Astrocyte of the cerebellum (primary cell): ENCODE measurements at regions not wholly inside any gene's neighbourhood (a gene's known extent, or its start where the extent isn't known, plus 50 kb on each side); places are given as distances from the start of the nearest gene placed in this dataset.

ENCODE experiments used
- DNase-seq: peaks from one replicate; pipeline ENCODE4 v3.0.0-alpha.2; 2011; ENCODE audit warnings: low read depth
- H3K4me3 ChIP-seq: 2 replicates; pipeline ENCODE4 v1.5.1; 2011; ENCODE audit warnings: mild to moderate bottlenecking, low read depth, low read length, moderate library complexity
- in situ Hi-C: cut with HindIII; loops from 2 replicates; pipeline ENCODE4 v1.10.0; 2017; ENCODE audit warnings: low sequenced_read_pairs
- TF ChIP-seq, protein P1 (sequence below): IDR thresholded peaks from 2 replicates; pipeline ENCODE4 v1.5.1; 2012; ENCODE audit warnings: low read length, low read depth, moderate library complexity, mild to moderate bottlenecking; ENCODE audit errors: missing control alignments

DNA sequence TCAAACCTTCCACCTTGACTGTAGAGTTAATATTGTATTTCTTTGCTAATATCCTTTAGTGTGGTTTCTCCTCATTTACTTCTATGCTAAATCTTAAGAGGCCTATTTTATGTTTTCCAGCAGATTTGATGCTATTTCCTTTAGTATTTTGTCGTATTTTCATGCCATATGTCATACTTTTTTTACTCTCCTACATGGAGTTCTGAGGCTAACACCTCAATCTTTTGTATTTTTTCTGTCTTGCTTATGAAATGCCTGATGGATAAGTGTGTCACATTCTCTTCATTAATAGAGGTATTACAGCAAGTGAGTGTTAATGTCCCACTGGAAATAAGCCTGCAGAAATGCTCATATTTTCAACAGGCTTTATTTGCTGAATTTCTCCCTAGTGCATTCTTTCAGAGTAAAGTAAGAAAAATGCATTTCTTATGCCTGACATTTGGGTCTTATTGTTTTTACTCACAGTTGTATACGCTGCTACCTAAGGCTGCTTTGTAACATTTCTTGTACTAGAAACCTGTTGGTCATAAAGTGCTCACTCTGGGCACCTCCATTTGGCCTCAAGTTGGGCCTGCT is 63.2 kb downstream of the DIPK2A start:
- H3K4me3 ChIP-seq, result no peak overlapping the region
- no peak for DNase-seq
- TF ChIP-seq, protein P1, sequence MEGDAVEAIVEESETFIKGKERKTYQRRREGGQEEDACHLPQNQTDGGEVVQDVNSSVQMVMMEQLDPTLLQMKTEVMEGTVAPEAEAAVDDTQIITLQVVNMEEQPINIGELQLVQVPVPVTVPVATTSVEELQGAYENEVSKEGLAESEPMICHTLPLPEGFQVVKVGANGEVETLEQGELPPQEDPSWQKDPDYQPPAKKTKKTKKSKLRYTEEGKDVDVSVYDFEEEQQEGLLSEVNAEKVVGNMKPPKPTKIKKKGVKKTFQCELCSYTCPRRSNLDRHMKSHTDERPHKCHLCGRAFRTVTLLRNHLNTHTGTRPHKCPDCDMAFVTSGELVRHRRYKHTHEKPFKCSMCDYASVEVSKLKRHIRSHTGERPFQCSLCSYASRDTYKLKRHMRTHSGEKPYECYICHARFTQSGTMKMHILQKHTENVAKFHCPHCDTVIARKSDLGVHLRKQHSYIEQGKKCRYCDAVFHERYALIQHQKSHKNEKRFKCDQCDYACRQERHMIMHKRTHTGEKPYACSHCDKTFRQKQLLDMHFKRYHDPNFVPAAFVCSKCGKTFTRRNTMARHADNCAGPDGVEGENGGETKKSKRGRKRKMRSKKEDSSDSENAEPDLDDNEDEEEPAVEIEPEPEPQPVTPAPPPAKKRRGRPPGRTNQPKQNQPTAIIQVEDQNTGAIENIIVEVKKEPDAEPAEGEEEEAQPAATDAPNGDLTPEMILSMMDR, result no peak
- in situ Hi-C loops, result no loop called here

DNA sequence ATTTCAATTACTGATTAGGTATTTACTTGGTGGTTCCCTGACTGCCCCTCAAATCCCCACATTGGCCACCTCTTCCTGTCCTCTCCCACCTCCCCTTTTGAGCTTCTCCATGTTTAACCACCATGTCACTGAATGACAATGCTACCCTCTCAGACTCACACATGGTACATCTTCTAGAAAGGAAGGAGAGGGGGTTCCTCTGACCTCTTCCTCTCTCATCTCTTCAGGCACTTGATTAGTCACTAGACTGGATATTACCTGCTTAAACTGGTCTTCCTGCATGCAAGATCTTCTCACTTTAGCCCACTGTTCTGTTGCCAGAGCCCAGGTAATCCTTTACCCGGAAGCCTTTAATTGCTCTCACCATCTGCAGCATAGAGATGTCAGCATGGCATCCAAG is 64.9 kb downstream of the DIPK2A start:
- in situ Hi-C loops, result no loop called here
- no peak for DNase-seq
- TF ChIP-seq, protein P1, result no peak
- no peak overlapping the region for H3K4me3 ChIP-seq

DNA sequence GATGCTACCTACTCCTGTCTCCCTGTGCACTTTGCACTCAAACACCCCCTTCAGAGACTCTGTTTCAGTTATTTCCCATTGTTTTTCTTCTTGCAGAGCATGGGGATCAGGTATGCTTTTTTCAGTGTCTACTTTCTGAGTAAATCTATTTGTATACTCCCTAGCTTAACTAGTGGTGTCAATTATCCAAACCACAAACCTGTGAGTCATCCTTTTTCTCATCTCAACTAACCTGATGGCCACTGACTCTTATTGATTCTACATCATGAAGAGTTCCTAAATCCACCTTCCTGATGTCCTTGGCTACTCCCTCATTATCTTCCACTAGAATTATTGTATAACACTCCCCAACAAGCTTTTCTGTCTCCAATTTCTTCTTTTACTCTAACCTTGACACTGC is 68.0 kb downstream of the DIPK2A start:
- TF ChIP-seq, protein P1, result no peak
- in situ Hi-C loops, result no loop called here
- no peak for DNase-seq
- no peak overlapping the region for H3K4me3 ChIP-seq

DNA sequence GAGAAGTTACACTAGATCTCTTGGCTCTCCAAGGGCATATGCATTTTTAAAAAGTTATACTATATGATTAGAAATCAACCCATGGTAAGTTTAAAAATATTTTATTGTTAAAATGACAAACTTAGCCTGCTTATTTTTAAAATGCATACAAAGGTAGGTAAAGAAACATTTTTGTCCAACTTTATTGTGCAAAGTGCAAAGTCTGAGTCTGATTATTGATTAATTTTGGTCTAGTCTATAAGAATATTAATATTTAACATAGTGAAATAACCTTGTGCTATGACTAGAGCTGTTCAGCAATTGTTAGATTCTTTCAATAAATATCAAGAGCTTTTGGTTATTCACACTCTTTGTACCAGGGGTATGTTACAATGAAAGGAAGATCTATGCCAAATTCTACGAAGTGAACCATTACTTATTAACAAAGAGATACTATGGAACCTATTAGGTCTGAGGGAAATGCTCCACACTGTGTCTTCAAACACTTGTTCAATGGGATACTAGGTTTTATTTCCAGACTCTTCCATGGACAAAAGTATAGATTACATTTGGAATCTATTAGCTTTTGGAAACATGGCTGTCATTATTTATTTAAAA is 70.4 kb downstream of the DIPK2A start:
- in situ Hi-C loops, result no loop called here
- no peak overlapping the region for H3K4me3 ChIP-seq
- TF ChIP-seq, protein P1, result no peak
- DNase-seq, result no peak

DNA sequence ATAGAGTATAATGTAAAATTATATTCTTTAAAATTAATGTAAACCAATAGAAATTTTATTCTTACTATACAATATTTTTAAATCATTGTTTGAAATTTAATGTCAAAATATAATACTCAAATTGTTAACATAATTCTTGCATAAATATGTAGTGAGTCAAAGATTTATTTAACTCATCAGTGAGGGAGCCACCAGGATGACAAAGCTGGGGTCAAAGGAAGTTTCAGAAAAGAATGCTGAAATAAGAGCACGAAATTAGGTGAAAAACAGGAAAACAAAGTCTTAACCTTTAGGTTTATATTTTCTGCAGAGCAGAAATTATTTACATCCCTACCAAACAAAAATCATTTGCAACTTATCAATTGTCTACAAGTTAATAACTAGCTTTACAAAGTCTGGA is 74.1 kb downstream of the DIPK2A start:
- in situ Hi-C loops, result no loop called here
- TF ChIP-seq, protein P1, result no peak
- no peak overlapping the region for H3K4me3 ChIP-seq
- no peak for DNase-seq

DNA sequence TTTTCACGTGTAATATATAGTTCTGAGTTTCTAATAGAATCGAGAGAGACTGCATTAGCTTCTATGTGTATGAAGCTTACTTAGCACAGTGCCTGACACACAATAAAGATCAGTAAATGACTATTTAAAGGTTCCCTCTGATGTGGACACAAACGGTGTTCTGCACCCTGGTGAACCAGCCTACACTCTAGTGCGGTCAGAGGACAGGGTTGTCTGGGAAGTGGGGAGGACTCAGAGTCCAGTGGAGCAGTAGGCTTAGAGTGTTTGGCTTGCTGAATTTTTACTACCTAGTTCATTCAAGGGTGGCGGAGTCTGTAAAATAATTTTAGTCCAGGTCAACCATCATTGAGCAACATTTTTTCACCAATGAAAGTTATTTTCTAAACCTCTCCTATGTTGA is 77.8 kb downstream of the DIPK2A start:
- no peak for DNase-seq
- TF ChIP-seq, protein P1, result no peak
- in situ Hi-C loops, result no loop called here
- H3K4me3 ChIP-seq, result no peak overlapping the region
